ENCODE measurements at regions not wholly inside any gene's neighbourhood (a gene's known extent, or its start where the extent isn't known, plus 50 kb on each side); places are given as distances from the start of the nearest gene placed in this dataset.

- Histone ChIP-seq H3K36me3 (ENCODE audit: control insufficient read depth in 2 of 2, insufficient read depth in 2 of 2, low read length in 1 of 2) (no peaks in the 10 kb centered on the region), H3K4me3 (no peak overlapping the region), H3K79me2 (ENCODE audit: control insufficient read depth, insufficient read depth, low read length) (no peaks in the 10 kb centered on the region), H4K20me1 (ENCODE audit: control insufficient read depth, insufficient read depth) (no peaks in the 10 kb centered on the region), H2AFZ (ENCODE audit: control insufficient read depth, low read depth, low read length) (no peak overlapping the region), H3K4me2 (ENCODE audit: control insufficient read depth, insufficient read depth) (no peak overlapping the region), H3K9me3 (replicated peaks; ENCODE audit: control insufficient read depth, insufficient read depth, low read length) (no peaks in the 10 kb centered on the region; the same call in 2 of the 3 replicates), H3K27me3 (replicated peaks in 1 of 2; ENCODE audit: control insufficient read depth in 2 of 2, insufficient read depth in 2 of 2, low read length in 1 of 2) (no peaks in the 10 kb centered on the region), H3K9ac (ENCODE audit: control insufficient read depth, insufficient read depth, low read length) (no peak overlapping the region), H3K27ac (ENCODE audit: control insufficient read depth, insufficient read depth) (no peak overlapping the region), H3K4me1 (ENCODE audit: control insufficient read depth, insufficient read depth, low read length) (no peaks in the 10 kb centered on the region)
- DNase-seq (ENCODE audit: low read depth, low spot score) (no peak), ATAC-seq (no peak), FAIRE-seq (no peak)
- RAD21 ChIA-PET (ENCODE audit: unreplicated experiment), result interaction anchor here (0.6 kb wide), 1 partner anchor 14 kb away, joined by 3 read pairs; no protein-coding TSS in a partner anchor
- intact Hi-C loops (cut with micrococcal nuclease; ENCODE audit: unreplicated experiment), result no loop called here
- CTCF ChIA-PET, result interaction anchor here (0.6 kb wide), 1 partner anchor 9 kb away, joined by 3 read pairs; no protein-coding TSS in a partner anchor
- 47% methylated on average over 2 of the region's 2 CpGs for WGBS (ENCODE audit: insufficient coverage, insufficient replicate concordance, low lambda C conversion rate, missing lambda C conversion rate)
- POLR2A ChIA-PET, result interaction anchor here (1.0 kb wide), 1 partner anchor 10 kb away, joined by 3 read pairs; no protein-coding TSS in a partner anchor
- in situ Hi-C loops (cut with MboI), result no loop called here
- no TSS peak for BruUV-seq (replicated peaks)
- SMC1A ChIA-PET (ENCODE audit: uncharacterized antibody, unreplicated experiment), result interaction anchor here (1.0 to 1.9 kb wide), 6 partner anchors 8 to 145 kb away, joined by 3 to 7 read pairs (median 4); no protein-coding TSS in a partner anchor
- TF ChIP-seq CHD2 (IDR thresholded peaks at IDR 0.05; ENCODE audit: borderline replicate concordance, low read depth, low read length), result no peak
- TF ChIP-seq CEBPZ (IDR thresholded peaks at IDR 0.05; ENCODE audit: low read depth, low read length), result no peak
- no peak for TF ChIP-seq ZNF384 (IDR thresholded peaks at IDR 0.05; ENCODE audit: borderline replicate concordance, low read depth, low read length)
- TF ChIP-seq SMC3 (IDR thresholded peaks at IDR 0.05; ENCODE audit: borderline replicate concordance, low read length), result no peak
- no peak for TF ChIP-seq SKIL (IDR thresholded peaks at IDR 0.05; ENCODE audit: low read depth, poor library complexity, severe bottlenecking)
- TF ChIP-seq SMAD5 (IDR thresholded peaks at IDR 0.05; ENCODE audit: low read depth), result no peak
- TF ChIP-seq CHD1 (IDR thresholded peaks at IDR 0.05; ENCODE audit: low read depth, low read length), result no peak
- no peak for TF ChIP-seq SRF (IDR thresholded peaks at IDR 0.05; ENCODE audit: low read depth in 2 of 2, low read length in 2 of 2)
- no peak for TF ChIP-seq CBFB (IDR thresholded peaks at IDR 0.05; ENCODE audit: low read depth)
- TF ChIP-seq RB1 (IDR thresholded peaks at IDR 0.05; ENCODE audit: borderline replicate concordance), result no peak
- TF ChIP-seq EED (IDR thresholded peaks at IDR 0.05; ENCODE audit: low read depth), result no peak
- TF ChIP-seq PML (IDR thresholded peaks at IDR 0.05; ENCODE audit: low read length), result no peak
- no peak for TF ChIP-seq E2F4 (IDR thresholded peaks at IDR 0.05; ENCODE audit: low read depth, low read length)
- no peak for TF ChIP-seq ZBTB4 (CRISPR knock-in tag; IDR thresholded peaks at IDR 0.05)
- TF ChIP-seq SMAD1 (IDR thresholded peaks at IDR 0.05; ENCODE audit: low read depth, partially characterized antibody), result no peak
These were observed 148.8 kb upstream of the ZNF608 start for GRCh38 chr5:124895236-124895635.

Measured in GM12878 (cell line).